LNCaP clone FGC (cell line): ENCODE measurements at regions not wholly inside any gene's neighbourhood (a gene's known extent, or its start where the extent isn't known, plus 50 kb on each side); places are given as distances from the start of the nearest gene placed in this dataset.

Source experiments
- DNase-seq: peaks from one replicate; pipeline ENCODE4 v3.0.0-alpha.2; 2011; ENCODE audit warnings: low read depth
- H3K4me3 ChIP-seq: 2 replicates; pipeline ENCODE4 v1.5.1; 2011; ENCODE audit warnings: mild to moderate bottlenecking, low read depth, low read length, control low read depth
- TF ChIP-seq, protein P1 (sequence below): IDR thresholded peaks from 2 replicates; pipeline ENCODE4 v1.5.1; 2012; ENCODE audit warnings: mild to moderate bottlenecking; ENCODE audit not compliant: control insufficient read depth, insufficient read depth; ENCODE audit errors: extremely low read depth

DNA sequence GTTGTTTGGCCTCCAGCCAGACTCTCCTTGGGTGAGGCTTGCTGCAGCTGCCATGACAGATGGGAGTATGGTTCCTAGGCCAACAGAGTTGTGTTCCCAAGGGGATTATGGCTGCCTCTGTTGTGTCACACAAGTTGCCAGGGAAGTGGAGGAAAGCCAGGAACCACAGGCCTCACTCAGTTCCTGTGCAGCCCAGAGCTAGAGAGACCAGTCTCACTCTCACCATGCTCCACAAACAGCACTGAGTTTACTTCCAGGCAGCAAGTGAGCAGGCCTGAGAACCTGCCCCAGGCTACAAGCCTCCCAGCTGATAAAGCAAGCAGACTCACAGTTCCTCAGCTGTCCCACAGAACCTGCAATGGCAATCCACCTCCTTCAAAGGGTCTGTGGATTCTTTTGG is 273.6 kb upstream of the TAS2R1 start:
- no peak for DNase-seq
- TF ChIP-seq, protein P1, sequence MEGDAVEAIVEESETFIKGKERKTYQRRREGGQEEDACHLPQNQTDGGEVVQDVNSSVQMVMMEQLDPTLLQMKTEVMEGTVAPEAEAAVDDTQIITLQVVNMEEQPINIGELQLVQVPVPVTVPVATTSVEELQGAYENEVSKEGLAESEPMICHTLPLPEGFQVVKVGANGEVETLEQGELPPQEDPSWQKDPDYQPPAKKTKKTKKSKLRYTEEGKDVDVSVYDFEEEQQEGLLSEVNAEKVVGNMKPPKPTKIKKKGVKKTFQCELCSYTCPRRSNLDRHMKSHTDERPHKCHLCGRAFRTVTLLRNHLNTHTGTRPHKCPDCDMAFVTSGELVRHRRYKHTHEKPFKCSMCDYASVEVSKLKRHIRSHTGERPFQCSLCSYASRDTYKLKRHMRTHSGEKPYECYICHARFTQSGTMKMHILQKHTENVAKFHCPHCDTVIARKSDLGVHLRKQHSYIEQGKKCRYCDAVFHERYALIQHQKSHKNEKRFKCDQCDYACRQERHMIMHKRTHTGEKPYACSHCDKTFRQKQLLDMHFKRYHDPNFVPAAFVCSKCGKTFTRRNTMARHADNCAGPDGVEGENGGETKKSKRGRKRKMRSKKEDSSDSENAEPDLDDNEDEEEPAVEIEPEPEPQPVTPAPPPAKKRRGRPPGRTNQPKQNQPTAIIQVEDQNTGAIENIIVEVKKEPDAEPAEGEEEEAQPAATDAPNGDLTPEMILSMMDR = no peak
- no peak overlapping the region for H3K4me3 ChIP-seq

DNA sequence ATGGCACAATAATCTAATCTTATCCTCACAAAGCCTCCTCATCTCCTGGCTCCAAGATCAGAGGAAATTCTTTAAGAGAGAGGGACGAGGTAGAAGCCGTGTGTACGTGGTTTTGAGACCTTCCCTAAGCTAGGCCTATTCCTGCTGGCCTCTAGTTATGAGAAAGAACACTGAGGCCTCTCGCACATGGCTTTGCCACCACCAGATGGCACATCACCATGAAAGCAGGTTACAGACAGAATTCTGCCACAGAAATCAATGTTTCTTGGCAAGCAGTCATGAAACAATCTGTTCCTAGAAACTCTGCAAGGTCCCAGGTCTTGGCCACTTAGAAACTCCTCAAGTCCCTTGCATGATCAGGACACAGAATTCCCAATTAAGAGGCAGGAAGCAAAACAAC is 268.2 kb upstream of the TAS2R1 start:
- H3K4me3 ChIP-seq = no peak overlapping the region
- TF ChIP-seq, protein P1 = peak; percentile 60
- peak; percentile 8 for DNase-seq

DNA sequence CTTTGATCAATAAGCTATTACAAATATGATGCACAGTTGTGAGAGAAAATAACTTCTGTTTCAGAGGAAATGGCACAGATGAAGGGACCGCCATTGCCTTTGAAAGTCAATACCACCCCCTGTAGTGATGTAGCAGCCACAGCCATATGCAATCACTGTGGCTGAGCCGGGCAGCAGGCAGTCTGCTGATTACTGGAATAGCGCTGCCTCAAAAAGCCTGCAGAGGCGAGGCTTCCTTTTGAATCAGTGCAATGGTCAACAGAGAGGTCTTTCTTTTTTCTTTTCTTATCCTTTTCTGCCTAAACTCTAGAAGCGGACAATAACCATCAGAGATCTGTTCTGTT is 265.1 kb upstream of the TAS2R1 start:
- no peak overlapping the region for H3K4me3 ChIP-seq
- TF ChIP-seq, protein P1 = no peak
- no peak for DNase-seq

DNA sequence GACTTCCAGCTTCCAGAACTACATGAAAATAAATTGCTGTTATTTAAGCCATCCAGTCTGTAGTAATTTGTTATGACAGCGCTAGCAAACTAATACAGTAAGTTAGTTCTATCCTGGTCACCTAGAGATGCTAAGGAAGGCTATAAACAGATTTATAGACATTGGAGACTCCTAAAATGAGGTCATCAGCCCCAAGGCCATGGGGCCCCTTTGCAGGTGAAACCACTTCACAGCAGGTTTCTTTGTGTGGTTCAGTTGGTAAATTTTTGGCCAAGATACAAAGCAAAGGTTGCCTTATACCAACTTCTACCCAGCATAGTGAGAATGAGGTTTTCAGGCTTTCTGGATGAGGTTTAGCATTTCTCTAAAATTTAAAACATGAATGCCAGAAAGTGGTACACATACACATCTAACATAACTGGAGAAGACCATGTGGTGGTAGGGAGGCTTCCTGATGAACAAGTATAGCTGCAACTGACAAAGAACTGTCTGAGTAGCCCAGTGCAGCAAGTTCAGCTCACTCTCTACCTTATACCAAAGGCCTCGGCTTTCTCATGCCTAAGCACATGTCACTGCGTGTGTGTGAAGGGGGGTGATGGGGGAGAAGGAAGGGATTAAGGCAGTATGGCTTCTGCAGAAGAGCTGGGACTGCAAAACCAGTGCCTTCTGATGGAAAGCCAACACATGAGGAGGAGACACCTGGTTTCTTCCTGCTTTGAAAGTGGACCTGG is 264.6 kb upstream of the TAS2R1 start:
- DNase-seq = no peak
- TF ChIP-seq, protein P1 = no peak
- H3K4me3 ChIP-seq = no peak overlapping the region

DNA sequence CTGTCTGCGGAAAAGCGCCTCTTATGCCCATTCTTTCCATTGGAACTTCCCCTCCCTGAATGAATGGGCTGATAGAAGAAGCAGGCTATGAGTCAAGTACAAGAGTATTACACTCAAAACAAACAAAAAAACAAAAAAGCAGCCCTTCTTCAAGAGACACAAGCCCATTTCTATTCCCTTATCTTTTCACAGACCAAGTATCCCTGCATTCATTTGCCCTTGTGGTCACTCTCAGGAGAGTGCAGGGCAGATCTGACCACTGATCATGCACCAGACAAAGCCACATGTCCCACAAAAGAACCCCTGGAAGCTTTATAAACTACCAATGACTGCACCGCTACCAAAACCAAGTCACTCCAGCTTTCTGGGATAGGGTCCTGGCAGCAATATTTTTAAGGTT is 262.5 kb upstream of the TAS2R1 start:
- no peak overlapping the region for H3K4me3 ChIP-seq
- DNase-seq = no peak
- TF ChIP-seq, protein P1 = no peak

DNA sequence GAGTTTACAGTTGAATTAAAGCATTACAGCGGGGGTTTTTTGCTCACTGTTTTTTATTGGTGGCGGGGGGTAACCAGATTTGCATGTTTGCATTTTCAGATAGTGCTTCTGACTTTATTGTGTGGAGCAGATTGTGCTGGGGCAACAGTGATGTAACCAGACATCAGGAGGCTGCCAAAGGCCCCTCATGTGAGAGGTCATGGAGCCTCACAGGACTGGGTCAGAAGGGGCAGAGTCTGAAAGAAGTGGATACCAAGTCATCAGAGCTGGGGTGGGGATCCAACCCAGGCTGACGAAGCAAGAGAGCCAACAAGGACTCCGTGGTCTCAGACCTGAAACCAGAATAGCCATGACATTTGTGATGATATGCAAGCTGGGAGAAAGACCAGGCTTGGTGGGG is 259.4 kb upstream of the TAS2R1 start:
- no peak overlapping the region for H3K4me3 ChIP-seq
- TF ChIP-seq, protein P1 = no peak
- no peak for DNase-seq

DNA sequence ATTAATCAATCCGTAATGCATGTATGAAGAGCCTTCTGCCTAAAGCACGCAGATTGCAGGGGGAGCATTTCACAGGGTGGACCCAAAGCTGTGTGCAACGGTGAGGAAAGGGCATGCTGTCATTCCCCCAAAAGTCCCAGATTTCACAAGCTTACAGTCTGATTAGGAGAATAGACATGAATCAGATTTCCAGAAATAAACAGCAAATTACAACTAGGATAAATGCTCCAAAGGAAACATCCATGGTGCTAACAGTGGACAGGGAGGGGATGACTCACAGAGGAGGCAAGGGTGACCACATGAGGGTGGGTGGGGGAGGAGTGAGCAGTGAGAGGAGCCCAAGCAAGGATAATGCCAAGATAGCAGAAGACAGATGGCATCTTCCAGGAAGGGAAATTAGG is 258.4 kb upstream of the TAS2R1 start:
- TF ChIP-seq, protein P1 = no peak
- no peak for DNase-seq
- no peak overlapping the region for H3K4me3 ChIP-seq
